PC-3 (cell line): ENCODE measurements at regions not wholly inside any gene's neighbourhood (a gene's known extent, or its start where the extent isn't known, plus 50 kb on each side); places are given as distances from the start of the nearest gene placed in this dataset.

Experiments used
- ATAC-seq: fragments of 200-7000 bp; cut with Tn5 transposase; 2 replicates; pipeline ENCODE4 v1.9.1; 2020; ENCODE audit warnings: mild to moderate bottlenecking, moderate library complexity
- BruUV-seq: library from RNA; stranded (reverse); fragments of 400-500 nt; replicated peaks from 2 replicates; lab custom pipeline; 2021; lab: Mats Ljungman, UMichigan
- CTCF ChIA-PET: fragments of 300-600 bp; sonication (Branson Sonifier 250); formaldehyde crosslinking; loops from one replicate; lab custom pipeline; 2022; ENCODE audit warnings: antibody characterized with exemption; lab: Charles Lee
- POLR2A ChIA-PET: fragments of 300-600 bp; sonication (Branson Sonifier 250); formaldehyde crosslinking; loops from one replicate; lab custom pipeline; 2022; ENCODE audit warnings: antibody characterized with exemption; ENCODE audit not compliant: unreplicated experiment; lab: Charles Lee
- DNase-seq: peaks from one replicate; pipeline ENCODE4 v3.0.0-alpha.2; 2015
- H2AFZ ChIP-seq: fragments of 300-600 bp; sonication (generic); 2 replicates; pipeline ENCODE4 v1.6.0; 2016; ENCODE audit warnings: antibody characterized with exemption, low read length
- H3F3A ChIP-seq: fragments of 300-600 bp; sonication (generic); one replicate; pipeline ENCODE4 v1.6.0; 2017; ENCODE audit warnings: antibody characterized with exemption, low read length, control low read depth, mild to moderate bottlenecking; ENCODE audit not compliant: unreplicated experiment
- H3K27ac ChIP-seq: fragments of 300-600 bp; sonication (generic); 2 replicates; pipeline ENCODE4 v1.5.1; 2016; ENCODE audit warnings: mild to moderate bottlenecking, low read length
- H3K27me3 ChIP-seq: fragments of 300-600 bp; sonication (generic); 2 replicates; pipeline ENCODE4 v1.6.1; 2016; ENCODE audit warnings: low read length, mixed read lengths
- H3K36me3 ChIP-seq: fragments of 300-600 bp; sonication (generic); 2 replicates; pipeline ENCODE4 v1.6.1; 2016; ENCODE audit warnings: low read depth, mixed run types, low read length, mixed read lengths
- H3K4me1 ChIP-seq: fragments of 300-600 bp; sonication (generic); 2 replicates; pipeline ENCODE4 v1.5.1; 2016; ENCODE audit warnings: low read length; ENCODE audit not compliant: insufficient read depth
- H3K4me2 ChIP-seq: fragments of 300-600 bp; sonication (generic); 2 replicates; pipeline ENCODE4 v1.6.0; 2016; ENCODE audit warnings: low read length
- H3K4me3 ChIP-seq: fragments of 300-600 bp; sonication (generic); 2 replicates; pipeline ENCODE4 v1.5.1; 2016; ENCODE audit warnings: mild to moderate bottlenecking, low read length, mixed read lengths
- H3K79me2 ChIP-seq: fragments of 300-600 bp; sonication (generic); 2 replicates; pipeline ENCODE4 v1.6.1; 2017; ENCODE audit warnings: low read length, mixed read lengths
- H3K9ac ChIP-seq: fragments of 300-600 bp; sonication (generic); 2 replicates; pipeline ENCODE4 v1.6.0; 2016; ENCODE audit warnings: mild to moderate bottlenecking, low read length
- H3K9me2 ChIP-seq: fragments of 300-600 bp; sonication (generic); replicated peaks from 2 replicates; pipeline ENCODE4 v1.6.1; 2016; ENCODE audit warnings: mixed run types, low read length, mixed read lengths
- H3K9me3 ChIP-seq: fragments of 300-600 bp; sonication (generic); 2 replicates; pipeline ENCODE4 v1.6.1; 2016; ENCODE audit warnings: low read length, mixed read lengths
- H4K20me1 ChIP-seq: fragments of 300-600 bp; sonication (generic); 2 replicates; pipeline ENCODE4 v1.6.1; 2016; ENCODE audit warnings: low read length, mixed read lengths
- EZH2 ChIP-seq: fragments of 300-600 bp; sonication (generic); IDR thresholded peaks from one replicate; pipeline ENCODE4 v1.6.1; 2017; ENCODE audit warnings: antibody characterized with exemption, mild to moderate bottlenecking, low read length; ENCODE audit not compliant: unreplicated experiment
- EZH2phosphoT487 ChIP-seq: fragments of 300-600 bp; sonication (generic); IDR thresholded peaks from 2 replicates; pipeline ENCODE4 v1.6.1; 2018; ENCODE audit warnings: mild to moderate bottlenecking, antibody characterized with exemption, low read length, borderline replicate concordance
- intact Hi-C: fragments of 100-400 bp; cut with micrococcal nuclease; formaldehyde crosslinking; loops from 2 replicates; pipeline ENCODE4 v1.9.0; 2023
- TF ChIP-seq, protein P1 (sequence below): fragments of 300-600 bp; sonication (generic); conservative IDR thresholded peaks from 2 replicates; pipeline ENCODE4 v1.5.1; 2017; ENCODE audit warnings: antibody characterized with exemption, low read depth, mild to moderate bottlenecking, low read length

DNA sequence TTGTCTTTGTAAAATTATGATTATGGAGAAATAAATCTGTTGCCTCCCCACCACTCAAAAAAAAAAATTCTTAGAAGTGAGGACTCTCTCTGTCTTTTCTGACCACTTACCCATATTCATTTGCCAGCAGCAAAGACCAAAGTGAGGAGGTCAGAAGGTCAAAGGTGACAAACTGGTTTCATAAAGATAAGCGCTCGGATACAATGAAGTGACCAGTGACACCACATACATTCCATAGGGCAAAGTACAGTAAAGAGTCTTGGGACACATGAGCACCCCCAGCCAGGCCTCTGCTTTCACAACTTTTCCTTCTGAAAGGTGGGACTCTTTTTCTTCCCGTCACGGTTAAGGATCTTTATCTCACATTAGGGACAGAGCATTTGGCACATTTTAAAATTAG lies 75.9 kb upstream of the TCF4 start:
- ChIA-PET POLR2A (no interaction called here), CTCF (no interaction called here)
- no TSS peak for BruUV-seq
- no peaks in the 10 kb centered on the region for H3K79me2 ChIP-seq
- H3K27ac ChIP-seq: no peak overlapping the region
- H3K9me2 ChIP-seq: no peaks in the 10 kb centered on the region
- no peak overlapping the region for H3K4me3 ChIP-seq
- no peaks in the 10 kb centered on the region for H4K20me1 ChIP-seq
- intact Hi-C loops: no loop called here
- H3K4me2 ChIP-seq: no peak overlapping the region
- TF ChIP-seq, protein P1, sequence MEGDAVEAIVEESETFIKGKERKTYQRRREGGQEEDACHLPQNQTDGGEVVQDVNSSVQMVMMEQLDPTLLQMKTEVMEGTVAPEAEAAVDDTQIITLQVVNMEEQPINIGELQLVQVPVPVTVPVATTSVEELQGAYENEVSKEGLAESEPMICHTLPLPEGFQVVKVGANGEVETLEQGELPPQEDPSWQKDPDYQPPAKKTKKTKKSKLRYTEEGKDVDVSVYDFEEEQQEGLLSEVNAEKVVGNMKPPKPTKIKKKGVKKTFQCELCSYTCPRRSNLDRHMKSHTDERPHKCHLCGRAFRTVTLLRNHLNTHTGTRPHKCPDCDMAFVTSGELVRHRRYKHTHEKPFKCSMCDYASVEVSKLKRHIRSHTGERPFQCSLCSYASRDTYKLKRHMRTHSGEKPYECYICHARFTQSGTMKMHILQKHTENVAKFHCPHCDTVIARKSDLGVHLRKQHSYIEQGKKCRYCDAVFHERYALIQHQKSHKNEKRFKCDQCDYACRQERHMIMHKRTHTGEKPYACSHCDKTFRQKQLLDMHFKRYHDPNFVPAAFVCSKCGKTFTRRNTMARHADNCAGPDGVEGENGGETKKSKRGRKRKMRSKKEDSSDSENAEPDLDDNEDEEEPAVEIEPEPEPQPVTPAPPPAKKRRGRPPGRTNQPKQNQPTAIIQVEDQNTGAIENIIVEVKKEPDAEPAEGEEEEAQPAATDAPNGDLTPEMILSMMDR: no peak
- TF ChIP-seq EZH2: no peak
- no peak for TF ChIP-seq EZH2phosphoT487
- H3K9ac ChIP-seq: no peak overlapping the region
- no peak overlapping the region for H2AFZ ChIP-seq
- ATAC-seq: no peak
- no peaks in the 10 kb centered on the region for H3K27me3 ChIP-seq
- H3K4me1 ChIP-seq: no peaks in the 10 kb centered on the region
- no peak for DNase-seq
- H3K36me3 ChIP-seq: no peaks in the 10 kb centered on the region
- no peaks in the 10 kb centered on the region for H3K9me3 ChIP-seq
- H3F3A ChIP-seq: no peaks in the 10 kb centered on the region

DNA sequence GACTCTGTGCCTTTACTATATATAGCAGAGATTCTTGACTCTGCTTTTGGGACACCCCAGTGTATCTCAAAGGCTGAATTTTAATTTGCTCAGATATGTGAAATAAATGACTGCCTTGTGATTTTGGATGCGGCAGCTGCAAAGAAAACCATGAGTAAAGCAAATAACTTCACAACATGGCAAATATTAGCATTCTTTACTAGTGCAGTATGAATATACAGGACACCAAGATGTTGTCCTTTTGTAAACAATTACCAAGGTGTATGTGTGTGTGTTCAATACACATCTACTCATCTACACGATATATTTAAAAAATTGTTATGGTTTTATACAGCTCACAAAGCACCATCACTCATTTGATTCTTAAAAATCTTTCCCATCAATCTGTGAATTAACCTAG lies 70.6 kb upstream of the TCF4 start:
- BruUV-seq: no TSS peak
- CTCF ChIA-PET: no interaction called here
- Histone ChIP-seq H2AFZ (no peak overlapping the region), H3K27ac (no peak overlapping the region), H3F3A (no peaks in the 10 kb centered on the region), H4K20me1 (no peaks in the 10 kb centered on the region), H3K36me3 (no peaks in the 10 kb centered on the region), H3K27me3 (no peaks in the 10 kb centered on the region), H3K9me2 (no peaks in the 10 kb centered on the region; the same call in 1 of the 2 replicates), H3K9ac (no peak overlapping the region), H3K4me1 (no peaks in the 10 kb centered on the region), H3K9me3 (no peaks in the 10 kb centered on the region), H3K79me2 (no peaks in the 10 kb centered on the region), H3K4me2 (no peak overlapping the region), H3K4me3 (no peak overlapping the region)
- POLR2A ChIA-PET: no interaction called here
- TF ChIP-seq EZH2phosphoT487: no peak
- TF ChIP-seq EZH2: no peak
- TF ChIP-seq, protein P1: no peak
- ATAC-seq (peak; percentile 89), DNase-seq (peak; percentile 19)
- intact Hi-C loops: no loop called here

DNA sequence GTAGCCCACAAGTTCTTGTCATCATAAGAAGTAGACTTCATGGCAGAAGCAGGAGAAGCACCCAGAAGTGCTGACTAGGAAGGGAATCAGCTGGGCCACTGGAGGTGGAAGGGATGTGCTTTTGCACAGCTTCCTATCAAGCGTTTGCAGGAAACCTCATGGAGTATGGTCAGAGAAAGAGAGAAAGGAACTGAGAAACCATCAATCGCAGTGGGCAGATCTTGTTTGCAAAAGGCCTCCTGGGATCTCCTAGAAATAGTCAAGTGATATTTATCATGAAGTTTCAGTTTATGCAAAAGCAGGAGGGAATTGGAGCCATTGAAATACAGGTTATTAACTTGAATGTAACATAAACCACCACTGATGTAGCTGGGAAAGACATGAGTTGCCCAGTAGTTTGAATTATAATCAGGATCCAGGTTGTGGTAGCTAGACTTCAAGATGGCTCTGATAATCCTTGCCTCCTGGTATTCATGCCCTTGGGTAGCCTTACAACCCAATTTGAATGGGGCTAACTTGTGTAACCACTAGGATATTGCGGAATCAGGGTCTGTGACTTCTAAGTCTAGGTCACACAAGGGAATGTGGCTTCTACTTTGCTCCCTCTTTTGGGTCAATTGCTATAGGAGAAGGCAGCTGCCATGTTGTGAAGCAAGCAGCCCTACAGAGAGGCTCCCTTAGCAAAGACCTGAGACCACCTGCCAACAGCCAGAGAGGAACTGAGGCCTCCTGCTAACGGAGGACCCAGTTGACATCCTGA lies 69.8 kb upstream of the TCF4 start:
- Histone ChIP-seq H3K4me2 (no peak overlapping the region), H3K4me1 (no peaks in the 10 kb centered on the region), H2AFZ (no peak overlapping the region), H3K9ac (no peak overlapping the region), H4K20me1 (no peaks in the 10 kb centered on the region), H3K9me2 (no peaks in the 10 kb centered on the region; the same call in 1 of the 2 replicates), H3K4me3 (no peak overlapping the region), H3K79me2 (no peaks in the 10 kb centered on the region), H3K9me3 (no peaks in the 10 kb centered on the region), H3F3A (no peaks in the 10 kb centered on the region), H3K36me3 (no peaks in the 10 kb centered on the region), H3K27ac (no peak overlapping the region), H3K27me3 (no peaks in the 10 kb centered on the region)
- DNase-seq: no peak
- ATAC-seq: no peak
- ChIA-PET POLR2A (no interaction called here), CTCF (no interaction called here)
- intact Hi-C loops: no loop called here
- no TSS peak for BruUV-seq
- TF ChIP-seq, protein P1: no peak
- TF ChIP-seq EZH2 (no peak), EZH2phosphoT487 (no peak)
